ENCODE measurements at regions not wholly inside any gene's neighbourhood (a gene's known extent, or its start where the extent isn't known, plus 50 kb on each side); places are given as distances from the start of the nearest gene placed in this dataset.

GRCh38 chr1:239539812-239540211 lies 153.4 kb downstream of the CHRM3 start:
- no peak overlapping the region for H3K27ac ChIP-seq (ENCODE audit: low read length)
- no peaks in the 10 kb centered on the region for H3K79me2 ChIP-seq (ENCODE audit: low read length)
- H3K4me2 ChIP-seq (ENCODE audit: low read depth, low read length, poor library complexity, severe bottlenecking), result no peak overlapping the region
- H3K9me2 ChIP-seq (replicated peaks; ENCODE audit: insufficient read depth, low read length), result no peaks in the 10 kb centered on the region
- DNase-seq, result no peak
- no peak overlapping the region for H2AFZ ChIP-seq (ENCODE audit: low read length)
- no peak overlapping the region for H3K4me3 ChIP-seq (ENCODE audit: low read length)
- peaks cover 18% of the 10 kb centered on the region for H3K9me3 ChIP-seq (ENCODE audit: low read length)
- H3K36me3 ChIP-seq (ENCODE audit: insufficient read depth, low read length), result no peaks in the 10 kb centered on the region
- H4K20me1 ChIP-seq (ENCODE audit: insufficient read depth, low read depth, low read length), result no peaks in the 10 kb centered on the region
- no peaks in the 10 kb centered on the region for H3K4me1 ChIP-seq (ENCODE audit: low read length)
- H3K9ac ChIP-seq (ENCODE audit: low read length), result no peak overlapping the region
- H3K27me3 ChIP-seq (ENCODE audit: low read length), result no peaks in the 10 kb centered on the region

DNA sequence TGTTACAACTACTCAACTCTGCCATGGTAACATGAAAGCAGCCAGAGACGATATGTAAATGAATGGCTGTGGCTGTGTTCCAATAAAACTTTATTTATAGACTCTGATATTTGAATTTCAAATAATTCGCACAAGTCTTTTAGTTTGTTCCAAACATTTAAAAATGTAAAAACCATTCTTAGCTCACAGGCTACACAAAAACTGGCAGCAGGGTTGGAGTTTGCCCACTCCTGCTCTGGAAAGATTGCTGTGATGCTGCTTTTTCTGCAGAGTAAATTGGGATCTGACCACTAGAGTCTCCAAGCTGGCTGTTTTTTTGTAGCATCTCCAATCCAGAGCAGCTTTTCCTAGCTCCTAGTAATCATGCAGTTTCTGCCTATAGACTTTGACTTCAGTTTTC lies 157.5 kb downstream of the CHRM3 start:
- Histone ChIP-seq H3K79me2 (ENCODE audit: low read length) (no peaks in the 10 kb centered on the region), H3K4me2 (ENCODE audit: low read depth, low read length, poor library complexity, severe bottlenecking) (no peak overlapping the region), H3K36me3 (ENCODE audit: insufficient read depth, low read length) (no peaks in the 10 kb centered on the region), H3K9me3 (ENCODE audit: low read length) (peaks cover 20% of the 10 kb centered on the region), H2AFZ (ENCODE audit: low read length) (no peak overlapping the region), H3K27ac (ENCODE audit: low read length) (no peak overlapping the region), H4K20me1 (ENCODE audit: insufficient read depth, low read depth, low read length) (no peaks in the 10 kb centered on the region), H3K27me3 (ENCODE audit: low read length) (no peaks in the 10 kb centered on the region), H3K9ac (ENCODE audit: low read length) (no peak overlapping the region), H3K9me2 (replicated peaks; ENCODE audit: insufficient read depth, low read length) (no peaks in the 10 kb centered on the region), H3K4me1 (ENCODE audit: low read length) (no peaks in the 10 kb centered on the region), H3K4me3 (ENCODE audit: low read length) (no peak overlapping the region)
- no peak for DNase-seq

GRCh38 chr1:239545466-239545865 lies 159.1 kb downstream of the CHRM3 start:
- H3K27me3 ChIP-seq (ENCODE audit: low read length), result no peaks in the 10 kb centered on the region
- no peak overlapping the region for H3K9ac ChIP-seq (ENCODE audit: low read length)
- H3K4me2 ChIP-seq (ENCODE audit: low read depth, low read length, poor library complexity, severe bottlenecking), result no peak overlapping the region
- no peak for DNase-seq
- no peak overlapping the region for H3K4me3 ChIP-seq (ENCODE audit: low read length)
- no peaks in the 10 kb centered on the region for H4K20me1 ChIP-seq (ENCODE audit: insufficient read depth, low read depth, low read length)
- H2AFZ ChIP-seq (ENCODE audit: low read length), result no peak overlapping the region
- no peak overlapping the region for H3K27ac ChIP-seq (ENCODE audit: low read length)
- H3K9me3 ChIP-seq (ENCODE audit: low read length), result peaks cover 17% of the 10 kb centered on the region
- no peaks in the 10 kb centered on the region for H3K36me3 ChIP-seq (ENCODE audit: insufficient read depth, low read length)
- H3K4me1 ChIP-seq (ENCODE audit: low read length), result no peaks in the 10 kb centered on the region
- H3K9me2 ChIP-seq (replicated peaks; ENCODE audit: insufficient read depth, low read length), result no peaks in the 10 kb centered on the region
- H3K79me2 ChIP-seq (ENCODE audit: low read length), result no peaks in the 10 kb centered on the region

DNA sequence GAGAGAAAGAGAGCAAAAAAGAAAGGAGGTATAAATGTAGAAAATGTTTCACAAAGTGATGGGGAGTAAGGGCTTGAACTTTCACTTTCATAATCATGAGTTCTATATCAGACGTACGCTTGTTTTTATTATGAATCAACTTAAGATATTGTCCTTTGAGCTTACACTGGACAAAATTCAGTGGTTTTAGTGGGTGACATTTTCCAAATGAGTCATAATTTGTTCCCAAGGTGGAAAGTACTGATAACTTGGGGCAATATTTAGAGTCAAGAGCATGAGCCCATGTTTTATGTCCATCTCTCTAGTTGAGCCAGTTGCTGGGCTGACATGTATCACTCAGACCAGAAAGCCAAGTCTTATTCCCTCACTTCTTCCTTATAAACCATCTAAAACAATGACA lies 161.6 kb downstream of the CHRM3 start:
- Histone ChIP-seq H3K9me3 (ENCODE audit: low read length) (peaks cover 17% of the 10 kb centered on the region), H3K36me3 (ENCODE audit: insufficient read depth, low read length) (no peaks in the 10 kb centered on the region), H3K27ac (ENCODE audit: low read length) (no peak overlapping the region), H3K4me1 (ENCODE audit: low read length) (no peaks in the 10 kb centered on the region), H3K79me2 (ENCODE audit: low read length) (no peaks in the 10 kb centered on the region), H3K9ac (ENCODE audit: low read length) (no peak overlapping the region), H2AFZ (ENCODE audit: low read length) (no peak overlapping the region), H3K27me3 (ENCODE audit: low read length) (no peaks in the 10 kb centered on the region), H3K9me2 (replicated peaks; ENCODE audit: insufficient read depth, low read length) (no peaks in the 10 kb centered on the region), H4K20me1 (ENCODE audit: insufficient read depth, low read depth, low read length) (no peaks in the 10 kb centered on the region), H3K4me2 (ENCODE audit: low read depth, low read length, poor library complexity, severe bottlenecking) (no peak overlapping the region), H3K4me3 (ENCODE audit: low read length) (no peak overlapping the region)
- DNase-seq, result no peak

GRCh38 chr1:239550178-239550577 lies 163.8 kb downstream of the CHRM3 start:
- H3K27ac ChIP-seq (ENCODE audit: low read length), result no peak overlapping the region
- H3K27me3 ChIP-seq (ENCODE audit: low read length), result no peaks in the 10 kb centered on the region
- no peaks in the 10 kb centered on the region for H3K36me3 ChIP-seq (ENCODE audit: insufficient read depth, low read length)
- no peak overlapping the region for H3K4me3 ChIP-seq (ENCODE audit: low read length)
- H3K4me2 ChIP-seq (ENCODE audit: low read depth, low read length, poor library complexity, severe bottlenecking), result no peak overlapping the region
- H3K79me2 ChIP-seq (ENCODE audit: low read length), result no peaks in the 10 kb centered on the region
- no peak for DNase-seq
- H4K20me1 ChIP-seq (ENCODE audit: insufficient read depth, low read depth, low read length), result no peaks in the 10 kb centered on the region
- peaks cover 10% of the 10 kb centered on the region; the same call in 1 of the 2 replicates for H3K9me3 ChIP-seq (ENCODE audit: low read length)
- no peak overlapping the region for H3K9ac ChIP-seq (ENCODE audit: low read length)
- no peaks in the 10 kb centered on the region for H3K4me1 ChIP-seq (ENCODE audit: low read length)
- no peak overlapping the region for H2AFZ ChIP-seq (ENCODE audit: low read length)
- no peaks in the 10 kb centered on the region for H3K9me2 ChIP-seq (replicated peaks; ENCODE audit: insufficient read depth, low read length)

DNA sequence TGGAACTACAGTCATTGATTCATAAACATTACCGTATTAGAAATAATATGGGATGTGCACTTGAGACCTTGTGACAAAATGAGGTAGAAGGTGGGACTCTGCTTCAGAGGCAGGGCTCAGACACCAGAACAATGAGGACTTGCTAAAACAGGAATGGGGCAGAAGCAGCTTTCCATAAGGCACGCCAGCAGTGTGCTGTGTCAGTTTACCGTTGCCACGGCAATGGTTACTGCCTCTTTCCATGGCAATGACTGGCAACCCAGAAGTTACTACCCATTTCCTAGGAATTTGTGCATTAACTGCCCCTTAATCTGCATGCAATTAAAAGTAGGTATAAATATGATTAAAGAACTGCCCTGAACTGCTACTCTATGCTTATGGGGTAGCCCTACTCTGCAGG lies 169.0 kb downstream of the CHRM3 start:
- no peak overlapping the region for H2AFZ ChIP-seq (ENCODE audit: low read length)
- no peaks in the 10 kb centered on the region for H3K9me2 ChIP-seq (replicated peaks; ENCODE audit: insufficient read depth, low read length)
- H3K27me3 ChIP-seq (ENCODE audit: low read length), result no peaks in the 10 kb centered on the region
- DNase-seq, result no peak
- H4K20me1 ChIP-seq (ENCODE audit: insufficient read depth, low read depth, low read length), result no peaks in the 10 kb centered on the region
- no peak overlapping the region for H3K4me2 ChIP-seq (ENCODE audit: low read depth, low read length, poor library complexity, severe bottlenecking)
- peaks cover 11% of the 10 kb centered on the region for H3K9me3 ChIP-seq (ENCODE audit: low read length)
- no peak overlapping the region for H3K27ac ChIP-seq (ENCODE audit: low read length)
- H3K79me2 ChIP-seq (ENCODE audit: low read length), result no peaks in the 10 kb centered on the region
- no peak overlapping the region for H3K4me3 ChIP-seq (ENCODE audit: low read length)
- no peaks in the 10 kb centered on the region for H3K4me1 ChIP-seq (ENCODE audit: low read length)
- H3K9ac ChIP-seq (ENCODE audit: low read length), result no peak overlapping the region
- no peaks in the 10 kb centered on the region for H3K36me3 ChIP-seq (ENCODE audit: insufficient read depth, low read length)

- no peak for DNase-seq
- H3K4me1 ChIP-seq (ENCODE audit: low read length), result no peaks in the 10 kb centered on the region
- no peaks in the 10 kb centered on the region for H3K27me3 ChIP-seq (ENCODE audit: low read length)
- peaks cover 15% of the 10 kb centered on the region for H3K9me3 ChIP-seq (ENCODE audit: low read length)
- H2AFZ ChIP-seq (ENCODE audit: low read length), result no peak overlapping the region
- no peak overlapping the region for H3K4me3 ChIP-seq (ENCODE audit: low read length)
- H3K4me2 ChIP-seq (ENCODE audit: low read depth, low read length, poor library complexity, severe bottlenecking), result no peak overlapping the region
- no peaks in the 10 kb centered on the region for H4K20me1 ChIP-seq (ENCODE audit: insufficient read depth, low read depth, low read length)
- H3K79me2 ChIP-seq (ENCODE audit: low read length), result no peaks in the 10 kb centered on the region
- no peak overlapping the region for H3K27ac ChIP-seq (ENCODE audit: low read length)
- H3K9ac ChIP-seq (ENCODE audit: low read length), result no peak overlapping the region
- H3K9me2 ChIP-seq (replicated peaks; ENCODE audit: insufficient read depth, low read length), result no peaks in the 10 kb centered on the region
- H3K36me3 ChIP-seq (ENCODE audit: insufficient read depth, low read length), result no peaks in the 10 kb centered on the region
These were observed 172.2 kb downstream of the CHRM3 start for GRCh38 chr1:239558559-239558958.

- no peak overlapping the region for H3K4me2 ChIP-seq (ENCODE audit: low read depth, low read length, poor library complexity, severe bottlenecking)
- peaks cover 15% of the 10 kb centered on the region for H3K9me3 ChIP-seq (ENCODE audit: low read length)
- no peak overlapping the region for H2AFZ ChIP-seq (ENCODE audit: low read length)
- no peaks in the 10 kb centered on the region for H3K9me2 ChIP-seq (replicated peaks; ENCODE audit: insufficient read depth, low read length)
- no peak overlapping the region for H3K27ac ChIP-seq (ENCODE audit: low read length)
- H3K4me1 ChIP-seq (ENCODE audit: low read length), result no peaks in the 10 kb centered on the region
- no peaks in the 10 kb centered on the region for H4K20me1 ChIP-seq (ENCODE audit: insufficient read depth, low read depth, low read length)
- H3K9ac ChIP-seq (ENCODE audit: low read length), result no peak overlapping the region
- H3K79me2 ChIP-seq (ENCODE audit: low read length), result no peaks in the 10 kb centered on the region
- no peak for DNase-seq
- H3K27me3 ChIP-seq (ENCODE audit: low read length), result no peaks in the 10 kb centered on the region
- no peaks in the 10 kb centered on the region for H3K36me3 ChIP-seq (ENCODE audit: insufficient read depth, low read length)
- H3K4me3 ChIP-seq (ENCODE audit: low read length), result no peak overlapping the region
These were observed 172.6 kb downstream of the CHRM3 start for GRCh38 chr1:239558991-239559390.

DNA sequence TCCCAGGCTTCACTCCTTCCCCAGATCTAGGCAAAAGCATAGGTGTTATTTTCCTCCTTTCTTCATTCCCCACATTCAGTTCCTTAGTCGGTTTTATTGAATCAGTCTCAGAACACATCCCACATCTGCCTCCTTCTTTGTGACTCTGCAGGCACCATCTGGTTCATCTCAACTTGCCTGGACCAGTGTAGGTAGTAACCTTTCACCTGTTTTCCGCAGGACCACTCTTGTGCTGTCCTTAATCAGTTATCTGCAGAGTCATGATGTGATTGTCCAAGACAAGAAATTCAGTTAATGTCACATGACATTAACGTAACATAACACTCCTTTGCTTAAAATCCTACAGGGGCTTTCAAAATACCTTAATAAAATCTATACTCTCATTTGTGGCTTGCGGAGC lies 174.6 kb downstream of the CHRM3 start:
- Histone ChIP-seq H3K4me2 (ENCODE audit: low read depth, low read length, poor library complexity, severe bottlenecking) (no peak overlapping the region), H3K4me3 (ENCODE audit: low read length) (no peak overlapping the region), H4K20me1 (ENCODE audit: insufficient read depth, low read depth, low read length) (no peaks in the 10 kb centered on the region), H3K36me3 (ENCODE audit: insufficient read depth, low read length) (no peaks in the 10 kb centered on the region), H3K27me3 (ENCODE audit: low read length) (no peaks in the 10 kb centered on the region), H3K79me2 (ENCODE audit: low read length) (no peaks in the 10 kb centered on the region), H3K9me2 (replicated peaks; ENCODE audit: insufficient read depth, low read length) (no peaks in the 10 kb centered on the region), H3K4me1 (ENCODE audit: low read length) (no peaks in the 10 kb centered on the region), H3K27ac (ENCODE audit: low read length) (no peak overlapping the region), H3K9me3 (ENCODE audit: low read length) (peaks cover 15% of the 10 kb centered on the region), H3K9ac (ENCODE audit: low read length) (no peak overlapping the region), H2AFZ (ENCODE audit: low read length) (no peak overlapping the region)
- DNase-seq, result no peak
